ENCODE measurements at regions not wholly inside any gene's neighbourhood (a gene's known extent, or its start where the extent isn't known, plus 50 kb on each side); places are given as distances from the start of the nearest gene placed in this dataset.

GRCh38 chr7:156236181-156236889, 404.2 kb upstream of the RNF32 start:
- no peak for DNase-seq (ENCODE audit: low spot score)
- no peak for ATAC-seq
- Mint-ChIP-seq H3K9me3 (no peaks in the 10 kb centered on the region; the same call in 2 of the 3 replicates), H3K27me3 (ENCODE audit: insufficient read depth, low read depth, poor library complexity) (peaks cover 3% of the 10 kb centered on the region), H3K36me3 (ENCODE audit: low read depth) (no peaks in the 10 kb centered on the region), H3K27ac (no peak overlapping the region), H3K4me3 (no peak overlapping the region), H3K4me1 (no peaks in the 10 kb centered on the region)
- Histone ChIP-seq H3K4me1 (ENCODE audit: insufficient read depth) (no peaks in the 10 kb centered on the region), H3K9me2 (ENCODE audit: insufficient read depth) (no peaks in the 10 kb centered on the region), H3K4me3 (no peak overlapping the region), H3K36me3 (ENCODE audit: insufficient read depth) (no peaks in the 10 kb centered on the region; the same call in 1 of the 2 replicates), H3K4me2 (no peak overlapping the region), H3K27me3 (ENCODE audit: insufficient read depth) (no peaks in the 10 kb centered on the region), H3K79me2 (replicated peaks; ENCODE audit: insufficient read depth) (no peaks in the 10 kb centered on the region), H3F3A (replicated peaks; ENCODE audit: low read depth) (no peaks in the 10 kb centered on the region), H3K27ac (ENCODE audit: low read depth) (no peak overlapping the region), H4K20me1 (replicated peaks; ENCODE audit: insufficient read depth) (no peaks in the 10 kb centered on the region), H2AFZ (no peak overlapping the region)
- TF ChIP-seq CREB1 (CRISPR knock-in tag; IDR thresholded peaks at IDR 0.05; ENCODE audit: low read depth) (no peak), EZH2 (IDR thresholded peaks at IDR 0.05; ENCODE audit: low read depth, unreplicated experiment) (no peak), CTCF (conservative IDR thresholded peaks at IDR 0.05; ENCODE audit: low read depth in 2 of 2) (no peak), ETS1 (IDR thresholded peaks at IDR 0.05) (no peak), EZH2phosphoT487 (IDR thresholded peaks at IDR 0.05; ENCODE audit: unreplicated experiment) (no peak), JUNB (IDR thresholded peaks at IDR 0.05; ENCODE audit: unreplicated experiment) (no peak), ZNF114 (CRISPR knock-in tag; IDR thresholded peaks at IDR 0.05) (no peak), NANOG (IDR thresholded peaks at IDR 0.05; ENCODE audit: borderline replicate concordance) (no peak), STAT1 (IDR thresholded peaks at IDR 0.05; ENCODE audit: unreplicated experiment) (no peak), ZNF462 (CRISPR knock-in tag; IDR thresholded peaks at IDR 0.05) (no peak), ZNF331 (CRISPR knock-in tag; IDR thresholded peaks at IDR 0.05; ENCODE audit: low read depth) (no peak), REST (IDR thresholded peaks at IDR 0.05; ENCODE audit: unreplicated experiment) (no peak), POLR2AphosphoS5 (IDR thresholded peaks at IDR 0.05; ENCODE audit: low read depth) (no peak)

All from GM23338 (cell line).